HG03039 (cell line): ENCODE measurements at regions not wholly inside any gene's neighbourhood (a gene's known extent, or its start where the extent isn't known, plus 50 kb on each side); places are given as distances from the start of the nearest gene placed in this dataset.

Experiments used
- ATAC-seq: cut with Tn5 transposase; IDR thresholded peaks from one replicate; pipeline ENCODE4 v1.9.1; 2021; ENCODE audit warnings: mild to moderate bottlenecking, moderate library complexity; ENCODE audit not compliant: unreplicated experiment

DNA sequence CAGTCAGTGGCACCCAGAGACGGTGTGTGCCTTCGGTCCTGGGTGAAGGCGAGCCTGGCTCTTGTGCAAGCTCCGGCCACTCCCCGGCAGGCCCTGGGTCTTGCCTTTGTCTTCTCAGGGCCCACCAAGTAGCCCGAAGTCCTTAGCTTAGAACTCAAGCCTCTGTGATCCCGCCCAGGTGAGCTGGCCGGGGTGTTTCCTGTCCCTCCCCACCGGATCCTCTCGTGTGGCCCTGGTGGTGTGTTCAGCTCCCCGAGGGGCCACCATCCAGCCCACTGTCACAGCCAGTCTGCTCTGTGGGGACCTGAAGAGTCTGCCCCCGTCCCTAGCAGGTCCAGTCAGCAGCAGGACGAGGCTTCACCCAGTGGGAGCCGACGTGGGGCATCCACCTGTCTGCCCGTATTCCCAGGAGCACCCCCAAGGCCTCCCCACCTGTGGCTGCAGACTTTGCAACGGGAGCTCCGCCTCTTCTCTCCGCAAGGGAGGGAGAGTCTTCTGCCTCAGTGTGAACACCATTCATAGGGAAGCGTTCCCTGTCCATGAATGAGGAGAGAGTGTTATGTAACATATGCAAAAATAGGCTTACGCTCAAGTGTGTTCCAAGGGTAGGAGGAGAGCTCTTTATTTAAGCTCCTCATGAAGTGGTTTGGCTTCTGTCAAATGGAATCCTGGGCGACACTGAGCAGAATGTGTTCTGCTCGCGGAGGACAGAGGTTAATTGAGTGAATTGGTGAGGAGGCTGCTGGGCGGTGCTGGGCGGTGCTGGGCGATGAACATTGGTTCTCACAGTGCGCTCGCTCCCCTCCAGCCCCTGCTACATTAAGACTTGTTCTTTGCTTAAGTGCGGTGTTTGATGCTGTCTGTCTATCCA lies 108.9 kb downstream of the CRYAA start:
- ATAC-seq, result no peak

DNA sequence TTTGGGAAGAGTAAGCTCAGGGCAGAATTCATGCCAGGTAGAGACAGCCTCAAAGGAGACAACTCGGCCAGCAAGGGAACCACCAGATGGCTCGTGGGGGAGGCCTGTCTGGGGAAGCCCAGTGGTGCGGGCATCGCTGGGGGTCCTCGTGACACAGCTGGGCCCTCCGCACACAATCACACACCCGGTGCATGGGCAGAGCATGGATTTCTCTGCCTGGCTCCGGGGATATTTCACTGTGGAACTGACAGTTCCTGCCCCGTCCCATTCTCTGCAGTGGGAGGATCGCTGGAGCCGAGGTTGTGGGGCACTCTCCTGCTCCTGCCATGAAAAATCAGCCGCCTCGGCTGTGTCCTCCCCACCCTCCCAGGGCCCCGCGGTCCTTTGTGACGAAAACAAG lies 108.0 kb downstream of the CRYAA start:
- ATAC-seq, result no peak

DNA sequence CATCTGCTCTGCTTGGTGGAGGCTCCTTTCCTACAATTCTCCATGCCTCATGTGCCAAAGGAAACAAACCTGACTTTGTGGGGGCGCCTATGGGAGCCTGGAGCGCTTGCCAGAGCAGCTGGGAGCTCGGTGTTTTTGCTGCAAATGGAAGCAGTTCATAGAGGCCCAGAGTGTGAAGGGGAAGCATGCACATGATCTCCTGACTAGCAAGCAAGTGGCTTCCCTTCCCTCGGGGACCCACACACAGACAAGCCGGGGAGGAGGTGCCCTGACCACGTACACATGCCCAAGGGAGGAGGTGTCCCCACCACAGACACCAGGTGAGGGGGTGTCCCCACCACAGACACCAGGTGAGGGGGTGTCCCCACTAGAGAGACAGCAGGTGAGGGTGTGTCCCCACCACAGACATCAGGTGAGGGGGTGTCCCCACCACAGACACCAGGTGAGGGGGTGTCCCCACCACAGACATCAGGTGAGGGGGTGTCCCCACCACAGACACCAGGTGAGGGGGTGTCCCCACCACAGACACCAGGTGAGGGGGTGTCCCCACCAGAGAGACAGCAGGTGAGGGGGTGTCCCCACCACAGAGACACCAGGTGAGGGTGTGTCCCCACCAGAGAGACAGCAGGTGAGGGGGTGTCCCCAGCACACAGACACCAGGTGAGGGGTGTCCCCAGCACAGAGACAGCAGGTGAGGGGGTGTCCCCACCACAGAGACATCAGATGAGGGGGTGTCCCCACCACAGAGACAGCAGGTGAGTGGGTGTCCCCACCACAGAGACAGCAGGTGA lies 106.8 kb downstream of the CRYAA start:
- ATAC-seq, result no peak

GRCh38 chr21:43274946-43275310 lies 106.1 kb downstream of the CRYAA start:
- ATAC-seq, result no peak

- ATAC-seq, result no peak
Observed at GRCh38 chr21:43274022-43274945, 105.5 kb downstream of the CRYAA start.

DNA sequence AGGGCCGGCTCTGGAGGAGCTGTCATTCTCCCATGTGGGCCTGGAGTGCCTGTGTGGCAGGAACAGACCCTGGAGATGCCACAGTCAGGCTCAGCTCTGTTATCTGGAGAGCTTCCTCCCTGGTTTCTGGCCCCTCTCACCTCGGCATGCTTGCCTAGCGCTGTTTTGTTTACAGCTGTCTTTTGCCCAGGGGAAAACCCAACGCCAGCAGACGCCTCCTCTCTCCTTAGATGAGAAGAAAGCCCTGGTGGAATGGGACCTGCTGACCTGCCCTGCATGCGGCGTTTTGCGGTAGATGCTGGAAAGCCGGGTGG lies 104.9 kb downstream of the CRYAA start:
- no peak for ATAC-seq

- ATAC-seq, result no peak
Observed at GRCh38 chr21:43273016-43273707, 104.4 kb downstream of the CRYAA start.

DNA sequence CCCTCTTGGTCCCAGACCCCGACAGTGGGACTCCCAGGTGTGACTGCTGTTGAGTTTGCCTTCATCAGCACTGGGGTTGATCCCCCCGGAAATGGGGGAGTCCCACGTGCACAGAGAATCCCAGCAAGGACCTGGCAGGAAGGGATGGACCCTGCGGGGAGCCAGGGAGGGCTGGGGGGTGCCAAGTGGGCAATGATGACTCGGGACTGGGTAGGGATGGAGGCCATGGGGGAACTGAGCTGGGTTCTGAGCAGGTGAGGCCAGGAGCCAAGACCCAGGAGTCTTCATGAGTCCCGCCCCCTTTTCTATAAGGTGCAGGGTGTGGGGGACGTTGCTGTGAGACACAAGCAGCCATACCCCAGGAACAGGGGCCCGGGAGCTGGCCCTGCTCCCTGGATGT lies 103.8 kb downstream of the CRYAA start:
- ATAC-seq, result no peak

DNA sequence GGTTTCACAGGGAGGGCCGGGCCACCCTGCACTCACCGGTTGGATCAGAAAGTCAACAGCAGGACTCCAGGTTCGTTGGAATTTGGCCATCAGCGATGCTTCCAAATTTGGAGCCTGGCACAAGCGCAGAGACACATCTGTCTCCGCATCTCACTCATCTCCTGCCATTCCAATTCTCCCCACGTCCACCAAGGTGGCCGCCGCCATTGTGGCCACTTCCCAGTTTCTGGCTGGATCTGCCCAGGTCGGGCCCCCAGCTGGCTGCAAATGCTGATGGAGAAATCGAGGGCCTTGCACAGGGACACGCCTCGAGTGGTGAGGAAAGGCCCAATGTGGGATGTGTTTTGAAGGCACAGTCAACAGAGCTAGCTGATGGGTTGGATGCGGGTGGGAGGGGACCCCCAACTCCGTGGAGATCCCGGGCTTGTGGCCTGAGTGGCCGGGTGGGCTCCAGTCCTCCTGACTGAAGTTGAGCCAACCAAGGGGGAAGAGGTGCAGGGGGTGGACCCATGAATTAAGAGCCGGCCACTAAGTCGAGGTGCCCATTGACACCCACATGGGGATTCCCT lies 102.7 kb downstream of the CRYAA start:
- no peak for ATAC-seq

- no peak for ATAC-seq
Observed at GRCh38 chr21:43270800-43271301, 102.0 kb downstream of the CRYAA start.

GRCh38 chr21:43269957-43270705 lies 101.3 kb downstream of the CRYAA start:
- no peak for ATAC-seq

- ATAC-seq, result no peak
Observed at GRCh38 chr21:43269440-43269839, 100.6 kb downstream of the CRYAA start.

GRCh38 chr21:43268804-43269186 lies 100.0 kb downstream of the CRYAA start:
- ATAC-seq, result no peak

- no peak for ATAC-seq
Observed at GRCh38 chr21:43268086-43268803, 99.4 kb downstream of the CRYAA start.

DNA sequence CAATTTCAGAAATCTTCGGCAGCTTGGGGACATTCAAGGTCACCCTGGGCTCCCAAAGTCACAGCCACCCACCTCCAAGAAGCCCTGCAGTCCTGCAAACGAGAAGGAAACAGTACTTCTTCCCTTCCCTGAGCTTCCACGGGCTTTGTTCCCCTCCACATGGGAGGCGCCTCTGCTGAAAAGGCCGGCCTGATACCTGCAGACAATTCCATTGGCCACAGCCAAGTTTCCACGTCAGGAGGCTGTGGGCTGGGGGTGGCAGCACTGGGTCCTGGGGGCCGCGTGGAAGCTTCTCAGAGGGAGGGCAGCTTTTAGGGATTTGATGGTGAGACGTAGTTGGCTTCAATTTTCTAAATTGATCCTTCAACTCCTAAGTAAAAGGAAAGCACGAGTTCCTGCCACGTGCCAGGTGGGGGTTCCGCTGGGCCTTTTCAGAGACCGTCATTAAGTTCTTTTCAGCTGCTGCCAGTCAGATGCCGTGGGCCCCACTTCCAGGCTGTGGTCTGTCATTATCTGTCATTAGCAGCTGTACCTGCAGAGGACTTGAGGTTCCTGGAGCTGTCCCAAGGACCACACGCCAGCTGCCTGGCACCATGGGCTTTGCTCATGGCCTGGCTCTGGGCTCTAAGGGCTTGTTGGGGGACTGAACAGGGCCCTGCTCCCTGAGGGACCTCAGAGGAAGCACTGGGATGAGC lies 98.7 kb downstream of the CRYAA start:
- no peak for ATAC-seq

- ATAC-seq, result no peak
Observed at GRCh38 chr21:43266534-43266933, 97.7 kb downstream of the CRYAA start.

- ATAC-seq, result no peak
Observed at GRCh38 chr21:43262427-43262826, 93.6 kb downstream of the CRYAA start.
